ENCODE measurements at regions not wholly inside any gene's neighbourhood (a gene's known extent, or its start where the extent isn't known, plus 50 kb on each side); places are given as distances from the start of the nearest gene placed in this dataset.

- TF ChIP-seq POLR2A (IDR thresholded peaks at IDR 0.05) (no peak), CTCF (IDR thresholded peaks at IDR 0.05) (no peak), EP300 (IDR thresholded peaks at IDR 0.05) (no peak)
Observed at GRCh38 chrX:34493086-34493485, 164.0 kb downstream of the TMEM47 start.
